Esophagus mucosa (tissue), 1 donor: ENCODE measurements at regions not wholly inside any gene's neighbourhood (a gene's known extent, or its start where the extent isn't known, plus 50 kb on each side); places are given as distances from the start of the nearest gene placed in this dataset.
A peak's percentile ranks its signal among the peaks of the same experiment; 100 is the strongest.

Experiments used
- ATAC-seq: fragments of 200-7000 bp; cut with Tn5 transposase; one replicate; pipeline ENCODE4 v1.9.1; 2020
- donor health status: DM: yes; HTN: yes; CAD: no.

- ATAC-seq = no peak
These were observed 123.7 kb downstream of the AQP4 start for GRCh38 chr18:26741758-26742157.

- ATAC-seq = no peak
These were observed 124.5 kb downstream of the AQP4 start for GRCh38 chr18:26741048-26741447.

GRCh38 chr18:26740396-26740795 lies 125.1 kb downstream of the AQP4 start:
- no peak for ATAC-seq

- ATAC-seq = no peak
These were observed 126.8 kb downstream of the AQP4 start for GRCh38 chr18:26738706-26739105.

- ATAC-seq = no peak
These were observed 129.2 kb downstream of the AQP4 start for GRCh38 chr18:26736301-26736700.

- no peak for ATAC-seq
These were observed 130.7 kb downstream of the AQP4 start for GRCh38 chr18:26734760-26735159.

- ATAC-seq = no peak
These were observed 136.1 kb downstream of the AQP4 start for GRCh38 chr18:26729449-26729848.

GRCh38 chr18:26729008-26729407 lies 136.5 kb downstream of the AQP4 start:
- no peak for ATAC-seq

GRCh38 chr18:26723981-26724380 lies 141.5 kb downstream of the AQP4 start:
- ATAC-seq = peak; percentile 31

GRCh38 chr18:26722565-26722931 lies 143.0 kb downstream of the AQP4 start:
- ATAC-seq = no peak

- ATAC-seq = no peak
These were observed 143.5 kb downstream of the AQP4 start for GRCh38 chr18:26721854-26722564.

- ATAC-seq = peak; percentile 25
These were observed 145.6 kb downstream of the AQP4 start for GRCh38 chr18:26719896-26720295.

- no peak for ATAC-seq
These were observed 148.3 kb downstream of the AQP4 start for GRCh38 chr18:26717123-26717719.

GRCh38 chr18:26714739-26715138 lies 150.8 kb downstream of the AQP4 start:
- ATAC-seq = no peak

- ATAC-seq = no peak
These were observed 153.8 kb downstream of the AQP4 start for GRCh38 chr18:26711756-26712155.

- ATAC-seq = no peak
These were observed 154.9 kb downstream of the AQP4 start for GRCh38 chr18:26710470-26711096.

GRCh38 chr18:26709897-26710296 lies 155.6 kb downstream of the AQP4 start:
- ATAC-seq = no peak

- ATAC-seq = no peak
These were observed 156.4 kb downstream of the AQP4 start for GRCh38 chr18:26708806-26709716.

- ATAC-seq = no peak
These were observed 158.6 kb downstream of the AQP4 start for GRCh38 chr18:26706911-26707351.

- ATAC-seq = no peak
These were observed 157.4 kb upstream of the KCTD1 start for GRCh38 chr18:26705757-26706156.

- peak; percentile 67 for ATAC-seq
These were observed 155.0 kb upstream of the KCTD1 start for GRCh38 chr18:26703170-26703930.

GRCh38 chr18:26702086-26702485 lies 153.7 kb upstream of the KCTD1 start:
- no peak for ATAC-seq
